HUDEP-2 (cell line): ENCODE measurements at regions not wholly inside any gene's neighbourhood (a gene's known extent, or its start where the extent isn't known, plus 50 kb on each side); places are given as distances from the start of the nearest gene placed in this dataset.

Experiments used
- DNase-seq, 76 experiments: peaks; one replicate each; lab custom pipeline; 2025; ENCODE audit not compliant: unreplicated experiment in 76 of 76; lab: John Stamatoyannopoulos, UW

- no peak for DNase-seq
These were observed 50.4 kb downstream of the ZBTB38 start for GRCh38 chr3:141418751-141419150.

DNA sequence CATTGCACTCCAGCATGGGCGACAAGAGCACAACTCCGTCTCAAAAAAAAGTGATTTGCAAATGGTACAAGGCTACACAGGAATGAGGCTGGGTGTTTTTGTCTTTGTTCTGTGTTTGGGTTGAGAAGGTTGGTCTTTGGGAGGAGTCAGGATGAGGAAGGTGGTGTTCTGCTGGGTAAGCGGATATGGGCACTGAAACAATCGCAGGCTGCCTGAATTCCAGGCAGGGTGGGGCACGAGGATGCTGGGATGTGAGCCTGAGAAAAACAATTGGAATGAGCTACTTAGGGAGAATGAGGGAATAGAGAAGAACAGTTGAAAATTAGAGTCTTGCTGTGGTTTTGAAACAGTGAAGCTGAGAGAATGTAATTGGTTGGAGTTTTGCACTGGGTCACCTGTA, 51.6 kb downstream of the ZBTB38 start:
- DNase-seq = no peak

- DNase-seq = no peak
These were observed 52.9 kb downstream of the ZBTB38 start for GRCh38 chr3:141421186-141421585.

- DNase-seq = no peak
These were observed 53.5 kb downstream of the ZBTB38 start for GRCh38 chr3:141421639-141422319.

DNA sequence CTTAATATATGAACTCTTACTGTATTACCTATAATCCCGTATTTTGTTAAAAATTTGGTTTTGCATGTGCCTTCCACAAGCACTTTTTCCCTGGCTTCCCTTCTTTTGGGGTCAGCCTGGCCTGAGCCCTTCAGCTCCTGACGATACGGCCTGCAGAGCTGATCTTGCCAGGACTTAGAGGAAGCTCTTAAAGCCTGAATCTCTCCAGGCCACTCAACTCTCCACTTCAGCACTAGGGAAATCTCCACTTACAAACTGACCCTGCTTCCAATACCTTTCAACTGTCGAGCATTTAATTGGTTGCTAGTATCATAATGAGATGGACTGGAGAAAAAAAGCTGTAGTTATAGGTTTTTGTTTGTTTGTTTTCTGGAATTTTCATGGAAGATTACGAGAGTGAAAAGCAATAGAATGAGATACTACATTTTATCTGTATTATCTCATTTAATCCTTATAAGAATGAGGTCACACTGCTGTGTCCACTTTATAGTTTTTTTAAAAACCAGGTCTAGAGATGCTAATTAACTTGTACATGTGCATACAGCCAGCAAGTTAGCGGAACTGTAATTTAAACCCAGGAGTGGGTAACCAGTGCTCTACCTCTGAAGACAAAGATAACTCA, 54.8 kb downstream of the ZBTB38 start:
- no peak for DNase-seq

GRCh38 chr3:141425523-141426233, 57.4 kb downstream of the ZBTB38 start:
- no peak for DNase-seq

DNA sequence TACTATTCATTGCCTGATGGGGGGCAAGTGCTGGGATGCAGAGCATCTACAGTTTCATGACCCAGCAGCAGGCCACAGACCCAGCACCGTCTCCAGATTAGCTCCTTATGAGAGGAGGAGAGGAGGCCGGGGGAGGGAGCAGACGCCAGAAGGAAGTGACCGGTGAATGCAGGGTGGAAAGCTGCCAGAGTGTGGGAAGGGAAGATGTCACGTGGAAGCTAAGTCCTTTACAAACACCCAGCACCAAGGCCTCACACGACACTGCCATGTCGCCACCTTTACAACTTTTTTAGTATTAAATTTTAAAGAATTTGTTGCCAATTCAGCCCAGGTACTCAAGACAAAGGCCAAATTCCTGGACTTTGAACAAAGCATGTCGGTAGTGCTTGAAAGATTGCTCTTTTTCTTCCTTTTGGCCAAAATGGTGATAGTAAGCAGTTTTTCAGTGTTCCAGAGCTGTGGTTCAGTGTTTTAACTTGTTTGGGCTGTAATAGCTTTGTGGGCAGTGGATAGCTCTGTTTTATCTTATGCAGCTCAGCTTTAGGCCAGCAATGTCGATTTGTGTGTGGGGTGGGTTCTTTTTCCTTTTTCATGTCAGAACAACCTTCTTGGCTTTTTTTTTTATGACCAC, 58.2 kb downstream of the ZBTB38 start:
- DNase-seq = peak in 23 of 76 experiments; percentile 1 to 62 (median 10)

GRCh38 chr3:141427764-141428163, 59.1 kb upstream of the RASA2 start:
- no peak for DNase-seq

DNA sequence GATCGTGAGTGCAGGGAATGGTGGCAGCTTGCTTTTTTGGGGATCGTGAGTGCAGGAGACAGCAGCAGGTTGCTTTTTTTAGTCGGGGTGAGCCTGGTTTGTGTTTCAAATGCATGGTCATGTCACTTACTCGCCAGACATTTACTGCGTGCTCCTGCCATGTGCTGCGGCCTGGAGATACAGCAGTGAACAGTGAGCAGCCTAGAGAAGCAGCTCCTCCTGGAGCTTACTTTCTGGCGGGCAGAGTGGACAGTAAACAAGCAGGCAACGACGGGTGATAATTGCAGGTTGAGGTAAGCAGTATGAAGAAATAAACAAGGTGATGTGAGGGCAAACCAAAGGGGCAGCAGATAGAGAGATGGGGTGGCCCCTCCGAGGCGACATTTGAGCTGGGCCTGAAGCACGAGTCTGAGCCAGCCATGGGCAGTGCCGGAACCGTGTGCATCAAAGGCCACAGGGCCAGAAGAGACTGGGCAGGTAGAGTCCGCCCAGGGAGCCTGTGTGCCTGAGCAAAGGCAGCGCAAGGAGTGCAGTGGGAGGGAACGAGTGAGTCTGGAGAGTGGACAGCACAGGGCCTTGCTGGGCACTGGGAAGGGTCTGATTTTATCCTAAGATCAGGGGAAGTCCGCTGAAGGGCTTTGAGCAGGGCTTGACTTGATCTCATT, 57.3 kb upstream of the RASA2 start:
- no peak for DNase-seq

- no peak for DNase-seq
These were observed 56.5 kb upstream of the RASA2 start for GRCh38 chr3:141430316-141430715.

GRCh38 chr3:141431411-141432378, 55.1 kb upstream of the RASA2 start:
- DNase-seq = no peak

- DNase-seq = no peak
These were observed 53.9 kb upstream of the RASA2 start for GRCh38 chr3:141432904-141433303.

DNA sequence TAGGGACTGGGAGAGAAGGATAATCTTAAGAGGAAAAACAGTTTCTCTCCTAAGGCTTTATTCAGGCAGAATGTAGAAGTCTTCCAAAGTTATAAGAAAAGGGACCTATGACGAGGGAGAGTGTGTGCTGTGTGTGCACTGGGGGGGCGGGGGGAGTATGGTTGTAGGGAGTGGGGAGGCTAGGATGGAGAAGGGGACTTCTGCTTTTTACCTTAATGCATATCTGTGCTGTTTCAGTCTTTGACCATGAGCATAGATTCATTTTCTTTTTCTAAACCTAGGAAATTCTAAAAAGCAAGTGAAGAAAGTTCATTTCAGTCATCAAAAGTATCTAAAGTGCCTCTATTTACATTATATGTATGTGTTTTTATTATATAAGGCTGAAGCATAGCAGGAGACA, 52.6 kb upstream of the RASA2 start:
- no peak for DNase-seq

GRCh38 chr3:141436180-141436579, 50.6 kb upstream of the RASA2 start:
- peak in 14 of 76 experiments; percentile 1 to 45 (median 13) for DNase-seq
